ENCODE measurements at regions not wholly inside any gene's neighbourhood (a gene's known extent, or its start where the extent isn't known, plus 50 kb on each side); places are given as distances from the start of the nearest gene placed in this dataset.

DNA sequence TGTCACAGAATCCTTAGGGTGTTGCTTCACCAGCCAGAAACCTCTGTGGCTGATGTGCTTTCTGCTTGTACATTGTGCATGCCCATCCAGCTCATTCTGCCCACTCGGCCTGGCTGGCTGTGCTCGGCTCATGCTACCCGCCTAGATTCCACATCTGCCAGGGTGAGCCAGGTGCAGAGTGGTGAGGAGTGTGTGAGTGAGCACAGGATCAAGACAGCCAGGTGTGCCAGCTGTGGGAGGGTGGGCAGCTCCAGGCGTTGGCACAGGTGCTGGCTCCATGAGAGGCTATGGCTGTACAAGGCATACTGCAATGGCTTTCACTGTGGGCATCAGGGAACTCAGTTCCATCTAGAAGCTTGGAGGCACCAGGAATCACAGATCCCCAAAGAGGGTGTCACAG lies 1321.8 kb upstream of the CRIM1 start:
- no peak for FAIRE-seq
- Histone ChIP-seq H4K20me1 (ENCODE audit: control insufficient read depth, insufficient read depth) (no peaks in the 10 kb centered on the region), H2AFZ (ENCODE audit: control insufficient read depth, low read depth, low read length) (no peak overlapping the region), H3K27ac (ENCODE audit: control insufficient read depth, insufficient read depth) (no peak overlapping the region), H3K36me3 (ENCODE audit: control insufficient read depth in 2 of 2, insufficient read depth in 2 of 2, low read length in 1 of 2) (no peaks in the 10 kb centered on the region), H3K9ac (ENCODE audit: control insufficient read depth, insufficient read depth, low read length) (no peak overlapping the region), H3K4me1 (ENCODE audit: control insufficient read depth, insufficient read depth, low read length) (no peaks in the 10 kb centered on the region), H3K9me3 (replicated peaks; ENCODE audit: control insufficient read depth, insufficient read depth, low read length) (no peaks in the 10 kb centered on the region), H3K27me3 (replicated peaks in 1 of 2; ENCODE audit: control insufficient read depth in 2 of 2, insufficient read depth in 2 of 2, low read length in 1 of 2) (no peaks in the 10 kb centered on the region), H3K79me2 (ENCODE audit: control insufficient read depth, insufficient read depth, low read length) (no peaks in the 10 kb centered on the region), H3K4me3 (no peak overlapping the region), H3K4me2 (ENCODE audit: control insufficient read depth, insufficient read depth) (no peak overlapping the region)
- ATAC-seq: no peak
- no TSS peak for BruUV-seq (replicated peaks)
- WGBS (ENCODE audit: insufficient coverage, insufficient replicate concordance, low lambda C conversion rate, missing lambda C conversion rate): 15% methylated on average over 4 of the region's 4 CpGs
- ChIA-PET SMC1A (ENCODE audit: uncharacterized antibody, unreplicated experiment) (no interaction called here), CTCF (no interaction called here), RAD21 (ENCODE audit: unreplicated experiment) (no interaction called here), POLR2A (no interaction called here)
- in situ Hi-C loops (cut with MboI): no loop called here
- intact Hi-C loops (cut with micrococcal nuclease; ENCODE audit: unreplicated experiment): no loop called here
- DNase-seq (ENCODE audit: low read depth, low spot score): no peak
- no peak for TF ChIP-seq SIX5 (IDR thresholded peaks at IDR 0.05; ENCODE audit: low read depth, low read length, severe bottlenecking)
- no peak for TF ChIP-seq LARP7 (IDR thresholded peaks at IDR 0.05)
- TF ChIP-seq, protein P1, sequence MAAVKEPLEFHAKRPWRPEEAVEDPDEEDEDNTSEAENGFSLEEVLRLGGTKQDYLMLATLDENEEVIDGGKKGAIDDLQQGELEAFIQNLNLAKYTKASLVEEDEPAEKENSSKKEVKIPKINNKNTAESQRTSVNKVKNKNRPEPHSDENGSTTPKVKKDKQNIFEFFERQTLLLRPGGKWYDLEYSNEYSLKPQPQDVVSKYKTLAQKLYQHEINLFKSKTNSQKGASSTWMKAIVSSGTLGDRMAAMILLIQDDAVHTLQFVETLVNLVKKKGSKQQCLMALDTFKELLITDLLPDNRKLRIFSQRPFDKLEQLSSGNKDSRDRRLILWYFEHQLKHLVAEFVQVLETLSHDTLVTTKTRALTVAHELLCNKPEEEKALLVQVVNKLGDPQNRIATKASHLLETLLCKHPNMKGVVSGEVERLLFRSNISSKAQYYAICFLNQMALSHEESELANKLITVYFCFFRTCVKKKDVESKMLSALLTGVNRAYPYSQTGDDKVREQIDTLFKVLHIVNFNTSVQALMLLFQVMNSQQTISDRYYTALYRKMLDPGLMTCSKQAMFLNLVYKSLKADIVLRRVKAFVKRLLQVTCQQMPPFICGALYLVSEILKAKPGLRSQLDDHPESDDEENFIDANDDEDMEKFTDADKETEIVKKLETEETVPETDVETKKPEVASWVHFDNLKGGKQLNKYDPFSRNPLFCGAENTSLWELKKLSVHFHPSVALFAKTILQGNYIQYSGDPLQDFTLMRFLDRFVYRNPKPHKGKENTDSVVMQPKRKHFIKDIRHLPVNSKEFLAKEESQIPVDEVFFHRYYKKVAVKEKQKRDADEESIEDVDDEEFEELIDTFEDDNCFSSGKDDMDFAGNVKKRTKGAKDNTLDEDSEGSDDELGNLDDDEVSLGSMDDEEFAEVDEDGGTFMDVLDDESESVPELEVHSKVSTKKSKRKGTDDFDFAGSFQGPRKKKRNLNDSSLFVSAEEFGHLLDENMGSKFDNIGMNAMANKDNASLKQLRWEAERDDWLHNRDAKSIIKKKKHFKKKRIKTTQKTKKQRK (IDR thresholded peaks at IDR 0.05; ENCODE audit: low read depth, low read length): no peak
- no peak for TF ChIP-seq SREBF1 (IDR thresholded peaks at IDR 0.05; ENCODE audit: low read length)
- TF ChIP-seq, protein P2, sequence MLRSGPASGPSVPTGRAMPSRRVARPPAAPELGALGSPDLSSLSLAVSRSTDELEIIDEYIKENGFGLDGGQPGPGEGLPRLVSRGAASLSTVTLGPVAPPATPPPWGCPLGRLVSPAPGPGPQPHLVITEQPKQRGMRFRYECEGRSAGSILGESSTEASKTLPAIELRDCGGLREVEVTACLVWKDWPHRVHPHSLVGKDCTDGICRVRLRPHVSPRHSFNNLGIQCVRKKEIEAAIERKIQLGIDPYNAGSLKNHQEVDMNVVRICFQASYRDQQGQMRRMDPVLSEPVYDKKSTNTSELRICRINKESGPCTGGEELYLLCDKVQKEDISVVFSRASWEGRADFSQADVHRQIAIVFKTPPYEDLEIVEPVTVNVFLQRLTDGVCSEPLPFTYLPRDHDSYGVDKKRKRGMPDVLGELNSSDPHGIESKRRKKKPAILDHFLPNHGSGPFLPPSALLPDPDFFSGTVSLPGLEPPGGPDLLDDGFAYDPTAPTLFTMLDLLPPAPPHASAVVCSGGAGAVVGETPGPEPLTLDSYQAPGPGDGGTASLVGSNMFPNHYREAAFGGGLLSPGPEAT (IDR thresholded peaks at IDR 0.05; ENCODE audit: low read depth): no peak
- TF ChIP-seq, protein P3, sequence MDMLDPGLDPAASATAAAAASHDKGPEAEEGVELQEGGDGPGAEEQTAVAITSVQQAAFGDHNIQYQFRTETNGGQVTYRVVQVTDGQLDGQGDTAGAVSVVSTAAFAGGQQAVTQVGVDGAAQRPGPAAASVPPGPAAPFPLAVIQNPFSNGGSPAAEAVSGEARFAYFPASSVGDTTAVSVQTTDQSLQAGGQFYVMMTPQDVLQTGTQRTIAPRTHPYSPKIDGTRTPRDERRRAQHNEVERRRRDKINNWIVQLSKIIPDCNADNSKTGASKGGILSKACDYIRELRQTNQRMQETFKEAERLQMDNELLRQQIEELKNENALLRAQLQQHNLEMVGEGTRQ (IDR thresholded peaks at IDR 0.05; ENCODE audit: borderline replicate concordance, low read depth, low read length): no peak
- no peak for TF ChIP-seq EP300 (IDR thresholded peaks at IDR 0.05; ENCODE audit: borderline replicate concordance in 1 of 2, control insufficient read depth in 1 of 2, low read depth in 2 of 2, low read length in 2 of 2)
- no peak for TF ChIP-seq BRCA1 (IDR thresholded peaks at IDR 0.05; ENCODE audit: low read depth, low read length)
- TF ChIP-seq MYB (IDR thresholded peaks at IDR 0.05; ENCODE audit: borderline replicate concordance, low read depth, low read length): no peak
- no peak for TF ChIP-seq SUZ12 (IDR thresholded peaks at IDR 0.05; ENCODE audit: unreplicated experiment)
- no peak for TF ChIP-seq CREB1 (IDR thresholded peaks at IDR 0.05; ENCODE audit: low read depth)
- TF ChIP-seq SKIL (IDR thresholded peaks at IDR 0.05; ENCODE audit: low read depth, poor library complexity, severe bottlenecking): no peak

Data from GM12878 (cell line).